Upper lobe of right lung (tissue), 1 donor: ENCODE measurements at regions not wholly inside any gene's neighbourhood (a gene's known extent, or its start where the extent isn't known, plus 50 kb on each side); places are given as distances from the start of the nearest gene placed in this dataset.
"Not testable (repeated sequence)": the region's sequence is repeated elsewhere in the genome, so short reads cannot be mapped to it uniquely, and the experiment has no call there.

Experiments used
- ATAC-seq: fragments of 200-7000 bp; cut with Tn5 transposase; one replicate; pipeline ENCODE4 v1.9.1; 2020; ENCODE audit warnings: mild to moderate bottlenecking, moderate library complexity
- DNase-seq: peaks from one replicate; pipeline ENCODE4 v3.0.0-alpha.2; 2020
- H3K27ac ChIP-seq: fragments of 200-600 bp; one replicate; pipeline ENCODE4 v1.8.0; 2022
- H3K27me3 ChIP-seq: fragments of 200-600 bp; one replicate; pipeline ENCODE4 v1.8.0; 2022; ENCODE audit warnings: mild to moderate bottlenecking
- H3K36me3 ChIP-seq: fragments of 200-600 bp; one replicate; pipeline ENCODE4 v1.8.0; 2022
- H3K4me1 ChIP-seq: fragments of 200-600 bp; one replicate; pipeline ENCODE4 v1.8.0; 2022
- H3K4me3 ChIP-seq: fragments of 200-600 bp; one replicate; pipeline ENCODE4 v1.8.0; 2022; ENCODE audit warnings: mild to moderate bottlenecking
- H3K9me3 ChIP-seq: fragments of 200-600 bp; one replicate; pipeline ENCODE4 v1.8.0; 2022
- intact Hi-C: fragments of 100-400 bp; cut with DNase I; formaldehyde crosslinking; loops from one replicate; pipeline ENCODE4 v1.11.0; 2022
- TF ChIP-seq, protein P1 (sequence below): fragments of 200-600 bp; IDR thresholded peaks from one replicate; pipeline ENCODE4 v1.8.0; 2022; ENCODE audit warnings: antibody characterized with exemption
- donor health status: DM: no; HTN: yes; CAD: no; lungs with severe emphysema.

GRCh38 chr2:161068670-161069069 is 91.6 kb upstream of the TANK start:
- TF ChIP-seq, protein P1, sequence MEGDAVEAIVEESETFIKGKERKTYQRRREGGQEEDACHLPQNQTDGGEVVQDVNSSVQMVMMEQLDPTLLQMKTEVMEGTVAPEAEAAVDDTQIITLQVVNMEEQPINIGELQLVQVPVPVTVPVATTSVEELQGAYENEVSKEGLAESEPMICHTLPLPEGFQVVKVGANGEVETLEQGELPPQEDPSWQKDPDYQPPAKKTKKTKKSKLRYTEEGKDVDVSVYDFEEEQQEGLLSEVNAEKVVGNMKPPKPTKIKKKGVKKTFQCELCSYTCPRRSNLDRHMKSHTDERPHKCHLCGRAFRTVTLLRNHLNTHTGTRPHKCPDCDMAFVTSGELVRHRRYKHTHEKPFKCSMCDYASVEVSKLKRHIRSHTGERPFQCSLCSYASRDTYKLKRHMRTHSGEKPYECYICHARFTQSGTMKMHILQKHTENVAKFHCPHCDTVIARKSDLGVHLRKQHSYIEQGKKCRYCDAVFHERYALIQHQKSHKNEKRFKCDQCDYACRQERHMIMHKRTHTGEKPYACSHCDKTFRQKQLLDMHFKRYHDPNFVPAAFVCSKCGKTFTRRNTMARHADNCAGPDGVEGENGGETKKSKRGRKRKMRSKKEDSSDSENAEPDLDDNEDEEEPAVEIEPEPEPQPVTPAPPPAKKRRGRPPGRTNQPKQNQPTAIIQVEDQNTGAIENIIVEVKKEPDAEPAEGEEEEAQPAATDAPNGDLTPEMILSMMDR: no peak
- intact Hi-C loops: no loop called here
- no peaks in the 10 kb centered on the region for H3K27me3 ChIP-seq
- no peak overlapping the region for H3K27ac ChIP-seq
- no peak overlapping the region for H3K4me3 ChIP-seq
- no peaks in the 10 kb centered on the region for H3K36me3 ChIP-seq
- no peaks in the 10 kb centered on the region for H3K9me3 ChIP-seq
- ATAC-seq: no peak
- peaks cover 5% of the 10 kb centered on the region for H3K4me1 ChIP-seq
- no peak for DNase-seq

DNA sequence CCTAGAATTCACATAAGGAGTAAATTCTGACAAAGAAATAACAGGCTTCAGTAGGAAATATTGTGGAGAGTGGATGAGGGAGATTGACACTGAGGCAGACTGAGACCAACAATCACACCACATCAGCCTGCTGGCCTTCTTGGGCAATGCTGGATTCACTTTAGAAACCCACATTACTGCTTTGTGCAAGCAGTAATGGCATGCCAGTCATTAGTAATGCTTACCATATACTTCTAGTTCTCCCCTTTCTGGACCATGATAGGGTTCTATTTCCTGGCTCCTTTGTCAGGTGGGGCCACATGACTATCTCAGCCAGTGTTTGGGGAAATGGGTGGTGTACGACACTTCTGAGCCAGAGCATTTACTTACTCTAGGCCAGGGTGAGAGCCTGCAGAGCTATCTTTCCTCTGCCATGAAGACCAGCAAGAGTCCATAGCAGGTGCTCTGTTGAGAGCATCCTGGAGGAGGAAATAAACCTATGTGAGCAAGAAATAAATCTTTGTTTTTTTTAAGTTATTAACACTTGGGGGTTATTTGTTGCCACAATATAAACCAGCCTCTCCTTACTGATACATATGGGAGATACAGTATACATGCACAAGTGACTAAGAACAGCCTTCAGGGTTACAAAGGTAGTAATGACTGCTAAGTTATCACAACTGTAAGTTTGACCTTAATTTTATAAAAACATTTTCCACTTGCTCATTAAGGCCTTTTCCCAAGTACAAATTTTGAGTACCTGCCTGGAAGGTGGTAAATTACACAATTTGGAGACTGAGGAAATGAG is 89.3 kb upstream of the TANK start:
- Histone ChIP-seq H3K4me3 (no peak overlapping the region), H3K27me3 (no peaks in the 10 kb centered on the region), H3K9me3 (no peaks in the 10 kb centered on the region), H3K4me1 (no peaks in the 10 kb centered on the region), H3K36me3 (no peaks in the 10 kb centered on the region), H3K27ac (no peak overlapping the region)
- ATAC-seq (no peak), DNase-seq (no peak)
- TF ChIP-seq, protein P1: no peak
- intact Hi-C loops: no loop called here

GRCh38 chr2:161072436-161072835 is 87.8 kb upstream of the TANK start:
- H3K27ac ChIP-seq, H3K4me1 ChIP-seq, H3K36me3 ChIP-seq, H3K27me3 ChIP-seq, DNase-seq, H3K9me3 ChIP-seq, ATAC-seq, H3K4me3 ChIP-seq, intact Hi-C loops: not testable (repeated sequence)

DNA sequence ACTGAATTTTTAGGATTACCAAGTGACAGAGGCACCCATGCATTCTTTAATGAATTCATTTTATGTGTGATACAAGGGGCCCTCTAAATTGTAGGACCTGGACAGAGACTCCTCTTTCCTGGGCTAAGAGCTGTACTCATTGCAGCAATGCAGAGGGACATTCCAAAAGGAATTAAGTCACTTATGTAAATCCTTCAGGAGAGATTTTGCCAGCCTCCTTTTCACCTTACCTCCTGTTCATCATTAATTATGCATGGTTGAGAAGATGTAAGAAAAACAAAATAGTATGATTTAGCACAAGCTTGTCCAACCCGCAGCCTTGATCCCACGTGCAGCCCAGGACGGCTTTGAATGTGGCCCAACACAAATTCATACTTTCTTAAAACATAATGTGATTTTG is 84.5 kb upstream of the TANK start:
- TF ChIP-seq, protein P1: no peak
- no peak overlapping the region for H3K4me3 ChIP-seq
- no peaks in the 10 kb centered on the region for H3K9me3 ChIP-seq
- intact Hi-C loops: no loop called here
- no peak for ATAC-seq
- peaks cover 5% of the 10 kb centered on the region for H3K4me1 ChIP-seq
- H3K27ac ChIP-seq: no peak overlapping the region
- no peak for DNase-seq
- H3K36me3 ChIP-seq: no peaks in the 10 kb centered on the region
- no peaks in the 10 kb centered on the region for H3K27me3 ChIP-seq

GRCh38 chr2:161076936-161077335 is 83.3 kb upstream of the TANK start:
- ATAC-seq: no peak
- H3K4me1 ChIP-seq: peaks cover 5% of the 10 kb centered on the region
- no peaks in the 10 kb centered on the region for H3K36me3 ChIP-seq
- H3K27me3 ChIP-seq: no peaks in the 10 kb centered on the region
- no peak for DNase-seq
- H3K27ac ChIP-seq: peak overlapping the region; percentile 49
- intact Hi-C loops: no loop called here
- TF ChIP-seq, protein P1: no peak
- H3K9me3 ChIP-seq: no peaks in the 10 kb centered on the region
- H3K4me3 ChIP-seq: no peak overlapping the region

DNA sequence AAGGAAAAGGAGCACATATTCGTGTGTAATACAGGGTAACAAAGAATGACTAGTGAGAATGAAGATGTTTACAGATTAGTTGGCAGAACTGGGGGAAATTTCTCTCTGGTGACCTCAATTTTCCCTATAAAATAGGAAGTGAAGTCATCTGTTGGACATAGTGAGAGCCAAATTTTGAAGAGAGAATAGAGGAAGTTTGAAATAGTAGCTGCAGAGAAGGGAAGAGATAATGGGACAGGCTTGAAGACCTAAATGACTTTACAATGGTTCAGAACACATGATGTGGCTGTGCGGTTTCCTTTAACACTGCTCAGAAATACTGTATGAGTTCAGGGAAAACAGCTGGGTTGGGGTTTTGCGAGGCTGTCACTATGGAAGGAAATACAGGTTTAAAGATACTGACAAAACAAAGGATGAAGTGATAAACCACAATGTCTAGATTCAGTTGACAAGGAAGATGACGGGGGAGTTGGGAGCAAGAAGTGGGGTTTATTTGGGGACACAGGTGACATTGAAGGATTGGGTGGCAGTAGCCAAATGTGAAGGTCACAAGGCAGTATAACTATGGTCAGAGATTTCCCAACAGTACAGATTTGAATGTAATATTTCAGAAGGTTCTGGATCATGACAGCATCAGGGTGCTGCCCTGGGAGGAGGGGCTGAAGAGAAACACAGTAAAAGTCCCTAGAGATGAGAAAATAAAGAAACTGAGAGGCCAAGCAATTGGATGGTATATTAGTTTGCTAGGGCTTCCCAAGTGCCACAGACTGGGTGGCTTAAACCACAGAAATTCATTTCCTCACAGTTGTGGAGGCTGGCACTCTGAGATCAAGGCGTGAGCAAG is 82.6 kb upstream of the TANK start:
- intact Hi-C loops: no loop called here
- DNase-seq: no peak
- no peak overlapping the region for H3K4me3 ChIP-seq
- ATAC-seq: peak; percentile 91
- H3K4me1 ChIP-seq: peaks cover 5% of the 10 kb centered on the region
- H3K27ac ChIP-seq: peak overlapping the region; percentile 59
- TF ChIP-seq, protein P1: no peak
- no peaks in the 10 kb centered on the region for H3K27me3 ChIP-seq
- no peaks in the 10 kb centered on the region for H3K9me3 ChIP-seq
- no peaks in the 10 kb centered on the region for H3K36me3 ChIP-seq
